ENCODE measurements at regions not wholly inside any gene's neighbourhood (a gene's known extent, or its start where the extent isn't known, plus 50 kb on each side); places are given as distances from the start of the nearest gene placed in this dataset.

- no peak for DNase-seq
Measured at GRCh38 chr3:30550246-30550645, 56.2 kb upstream of the TGFBR2 start.

GRCh38 chr3:30551266-30551665 lies 55.1 kb upstream of the TGFBR2 start:
- DNase-seq, result no peak

GRCh38 chr3:30551927-30552326 lies 54.5 kb upstream of the TGFBR2 start:
- DNase-seq, result no peak

- no peak for DNase-seq
Measured at GRCh38 chr3:30553641-30554316, 52.6 kb upstream of the TGFBR2 start.

- DNase-seq, result no peak
Measured at GRCh38 chr3:30554317-30554690, 52.1 kb upstream of the TGFBR2 start.

- no peak for DNase-seq
Measured at GRCh38 chr3:30555968-30556367, 50.4 kb upstream of the TGFBR2 start.

All from hypothalamus (tissue), 51 donors.